Mucosa of descending colon (tissue), 3 donors: ENCODE measurements at regions not wholly inside any gene's neighbourhood (a gene's known extent, or its start where the extent isn't known, plus 50 kb on each side); places are given as distances from the start of the nearest gene placed in this dataset.
A peak's percentile ranks its signal among the peaks of the same experiment; 100 is the strongest.

ENCODE experiments used
- ATAC-seq: fragments of 200-7000 bp; cut with Tn5 transposase; one replicate; pipeline ENCODE4 v1.9.1; 2020; ENCODE audit warnings: mild to moderate bottlenecking, moderate library complexity
- DNase-seq, 3 donors: peaks; one replicate each; pipeline ENCODE4 v3.0.0-alpha.2; 2020
- H3K36me3 ChIP-seq: fragments of 200-600 bp; one replicate; pipeline ENCODE4 v1.8.0; 2021; ENCODE audit warnings: low read depth, mild to moderate bottlenecking
- H3K4me1 ChIP-seq: fragments of 200-600 bp; one replicate; pipeline ENCODE4 v1.8.0; 2021; ENCODE audit warnings: low read depth, mild to moderate bottlenecking
- H3K4me3 ChIP-seq: fragments of 200-600 bp; one replicate; pipeline ENCODE4 v1.8.0; 2021; ENCODE audit warnings: mild to moderate bottlenecking
- H3K9me3 ChIP-seq: fragments of 200-600 bp; one replicate; pipeline ENCODE4 v1.8.0; 2021; ENCODE audit warnings: mild to moderate bottlenecking
- intact Hi-C, 2 donors: fragments of 100-400 bp; cut with DNase I in 1 of 2; cut with micrococcal nuclease in 1 of 2; formaldehyde crosslinking; loops; one replicate each; pipeline versions ENCODE4 v1.11.0 to v1.11.1; 2022; cut with DNase I, micrococcal nuclease
- TF ChIP-seq, protein P1 (sequence below): fragments of 200-600 bp; IDR thresholded peaks from one replicate; pipeline ENCODE4 v1.8.0; 2022; ENCODE audit warnings: antibody characterized with exemption, mild to moderate bottlenecking
- donor health status: DM: no; HTN: no; CAD: no; lungs with moderate emphysema.
- donor health status: DM: no; HTN: no; CAD: no.
- donor health status: DM: no; HTN: yes; CAD: no.

DNA sequence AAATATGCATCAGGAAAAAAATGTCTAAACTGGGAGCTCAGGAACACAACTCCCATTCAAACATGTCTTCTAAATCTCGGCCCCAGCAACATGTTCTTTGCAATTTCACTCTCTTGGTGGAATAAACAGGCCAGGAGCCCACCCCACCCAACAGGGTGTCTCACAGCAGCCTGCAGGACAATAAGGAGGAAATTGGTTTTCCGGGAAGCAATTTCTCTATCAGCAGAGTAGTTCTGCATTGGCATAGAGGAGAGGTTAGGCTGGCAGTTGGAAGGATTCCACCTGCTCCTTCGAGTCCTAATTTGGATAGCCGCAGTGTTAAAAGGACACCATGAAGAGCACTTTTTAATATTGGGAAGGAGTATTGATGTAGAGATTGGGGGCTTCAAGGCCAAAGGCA is 55.9 kb upstream of the BARX2 start:
- TF ChIP-seq, protein P1, sequence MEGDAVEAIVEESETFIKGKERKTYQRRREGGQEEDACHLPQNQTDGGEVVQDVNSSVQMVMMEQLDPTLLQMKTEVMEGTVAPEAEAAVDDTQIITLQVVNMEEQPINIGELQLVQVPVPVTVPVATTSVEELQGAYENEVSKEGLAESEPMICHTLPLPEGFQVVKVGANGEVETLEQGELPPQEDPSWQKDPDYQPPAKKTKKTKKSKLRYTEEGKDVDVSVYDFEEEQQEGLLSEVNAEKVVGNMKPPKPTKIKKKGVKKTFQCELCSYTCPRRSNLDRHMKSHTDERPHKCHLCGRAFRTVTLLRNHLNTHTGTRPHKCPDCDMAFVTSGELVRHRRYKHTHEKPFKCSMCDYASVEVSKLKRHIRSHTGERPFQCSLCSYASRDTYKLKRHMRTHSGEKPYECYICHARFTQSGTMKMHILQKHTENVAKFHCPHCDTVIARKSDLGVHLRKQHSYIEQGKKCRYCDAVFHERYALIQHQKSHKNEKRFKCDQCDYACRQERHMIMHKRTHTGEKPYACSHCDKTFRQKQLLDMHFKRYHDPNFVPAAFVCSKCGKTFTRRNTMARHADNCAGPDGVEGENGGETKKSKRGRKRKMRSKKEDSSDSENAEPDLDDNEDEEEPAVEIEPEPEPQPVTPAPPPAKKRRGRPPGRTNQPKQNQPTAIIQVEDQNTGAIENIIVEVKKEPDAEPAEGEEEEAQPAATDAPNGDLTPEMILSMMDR: no peak
- Histone ChIP-seq H3K4me1 (peaks cover 16% of the 10 kb centered on the region), H3K36me3 (no peaks in the 10 kb centered on the region), H3K4me3 (no peak overlapping the region), H3K9me3 (no peaks in the 10 kb centered on the region)
- intact Hi-C loops: no loop called here
- ATAC-seq (no peak), DNase-seq (no peak)

DNA sequence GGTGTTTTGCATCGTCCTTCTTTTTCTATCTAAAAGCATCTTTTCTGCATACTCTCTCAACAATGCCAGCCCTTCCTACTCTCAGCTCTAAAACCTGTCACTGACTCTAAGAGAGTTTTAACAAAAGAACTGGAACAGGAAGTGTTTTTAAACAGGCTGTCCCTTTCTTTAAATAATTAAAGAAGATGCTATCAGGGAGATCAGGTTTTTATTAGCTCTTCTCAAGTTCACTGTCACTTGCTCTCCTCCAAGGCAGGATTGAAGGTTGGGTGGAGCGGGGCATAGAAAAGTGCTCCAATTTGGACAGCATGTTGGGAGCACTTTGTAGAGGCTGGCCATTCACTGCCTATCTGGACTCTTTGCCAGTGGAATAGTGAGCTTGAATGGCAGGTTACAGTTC is 56.4 kb upstream of the BARX2 start:
- no peak for ATAC-seq
- H3K4me3 ChIP-seq: no peak overlapping the region
- peaks cover 13% of the 10 kb centered on the region for H3K4me1 ChIP-seq
- no peaks in the 10 kb centered on the region for H3K36me3 ChIP-seq
- no peak for DNase-seq
- TF ChIP-seq, protein P1: no peak
- H3K9me3 ChIP-seq: no peaks in the 10 kb centered on the region
- intact Hi-C loops: no loop called here

DNA sequence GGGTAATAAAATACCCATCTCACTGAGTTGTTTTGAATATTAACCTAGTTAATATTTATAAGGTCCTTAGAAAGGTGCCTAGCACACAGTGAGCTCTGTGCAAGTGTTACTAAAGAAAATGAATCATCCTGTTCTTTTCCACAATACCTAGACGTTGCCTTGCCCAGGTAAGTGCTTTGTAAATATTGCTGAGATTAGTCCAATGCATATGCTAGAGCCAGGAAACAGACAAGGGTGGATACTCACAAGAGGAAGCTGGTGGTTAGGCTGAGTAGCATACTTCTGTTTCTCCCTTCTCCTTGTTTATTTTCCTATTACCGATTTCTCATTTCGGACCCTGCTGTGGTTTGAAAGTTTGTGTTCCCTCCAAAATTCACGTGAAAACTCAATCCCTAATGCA is 58.1 kb upstream of the BARX2 start:
- no peaks in the 10 kb centered on the region for H3K9me3 ChIP-seq
- intact Hi-C loops: no loop called here
- no peak overlapping the region for H3K4me3 ChIP-seq
- ATAC-seq (peak; percentile 74), DNase-seq (no peak)
- no peaks in the 10 kb centered on the region for H3K36me3 ChIP-seq
- H3K4me1 ChIP-seq: peaks cover 8% of the 10 kb centered on the region
- TF ChIP-seq, protein P1: no peak

DNA sequence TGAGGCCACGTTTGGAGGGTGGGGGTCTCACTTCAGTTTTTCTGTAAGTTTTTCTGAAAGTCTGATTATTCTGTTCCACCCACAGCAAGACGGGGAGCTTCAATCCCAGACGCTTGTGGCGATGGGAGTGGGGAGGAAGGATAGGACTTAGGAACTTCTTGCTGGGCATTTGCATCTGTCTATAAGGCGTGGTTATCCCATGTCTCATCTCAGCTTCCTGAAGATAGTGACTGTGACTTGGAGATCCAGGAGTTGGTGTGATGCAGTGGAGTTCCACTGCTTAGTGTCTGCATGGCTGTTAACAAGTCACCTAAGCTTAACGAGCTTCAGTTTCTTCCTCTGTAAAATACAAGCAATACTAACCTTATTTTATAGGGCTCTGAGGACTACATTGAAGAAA is 58.9 kb upstream of the BARX2 start:
- Histone ChIP-seq H3K36me3 (no peaks in the 10 kb centered on the region), H3K4me3 (no peak overlapping the region), H3K4me1 (peaks cover 8% of the 10 kb centered on the region), H3K9me3 (no peaks in the 10 kb centered on the region)
- TF ChIP-seq, protein P1: no peak
- intact Hi-C loops: no loop called here
- DNase-seq: no peak
- ATAC-seq: peak; percentile 13

DNA sequence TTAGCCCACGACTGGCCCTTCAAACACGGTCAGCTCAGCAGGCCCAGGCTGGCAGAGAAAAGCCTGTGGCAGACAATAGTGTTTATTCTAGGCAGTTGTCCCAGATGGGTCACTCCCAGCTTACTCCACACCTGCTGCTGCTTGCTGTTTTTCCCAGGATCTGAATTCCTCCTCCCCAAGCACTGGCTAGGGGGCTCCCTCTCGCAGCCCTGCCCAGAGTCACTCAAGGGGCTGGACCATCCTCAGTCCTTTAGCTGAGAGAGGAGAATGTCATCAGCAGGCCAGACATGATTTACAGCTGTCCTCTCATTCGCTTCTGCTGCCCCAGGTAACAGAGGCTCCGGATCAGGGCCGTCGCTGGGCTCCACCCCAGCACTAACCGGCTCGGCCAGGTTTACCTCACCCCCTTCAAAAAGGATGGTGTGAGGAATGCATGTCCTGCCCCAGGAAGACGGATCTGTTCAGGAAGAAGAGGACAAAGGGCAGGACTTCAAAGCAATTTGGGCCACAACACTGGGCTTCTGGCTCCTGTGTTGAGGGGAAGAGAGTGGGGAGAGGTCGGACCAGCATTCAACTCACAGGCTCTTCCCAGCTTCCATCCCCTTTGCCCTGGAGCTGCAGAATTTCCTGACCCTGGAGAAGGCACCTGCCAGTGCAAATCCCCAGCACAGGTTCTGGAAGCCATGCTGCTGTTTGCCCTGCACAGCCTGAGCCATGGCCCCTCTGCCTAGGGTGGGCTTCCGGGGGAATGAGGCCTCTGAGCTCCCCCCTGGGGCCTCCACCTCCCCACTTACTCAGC is 59.7 kb upstream of the BARX2 start:
- DNase-seq (peak; percentile 68 to 84 (median 83)), ATAC-seq (peak; percentile 86)
- Histone ChIP-seq H3K9me3 (no peaks in the 10 kb centered on the region), H3K36me3 (no peaks in the 10 kb centered on the region), H3K4me1 (peaks cover 8% of the 10 kb centered on the region), H3K4me3 (no peak overlapping the region)
- intact Hi-C loops: no loop called here
- TF ChIP-seq, protein P1: no peak
